ENCODE measurements at regions not wholly inside any gene's neighbourhood (a gene's known extent, or its start where the extent isn't known, plus 50 kb on each side); places are given as distances from the start of the nearest gene placed in this dataset.

DNA sequence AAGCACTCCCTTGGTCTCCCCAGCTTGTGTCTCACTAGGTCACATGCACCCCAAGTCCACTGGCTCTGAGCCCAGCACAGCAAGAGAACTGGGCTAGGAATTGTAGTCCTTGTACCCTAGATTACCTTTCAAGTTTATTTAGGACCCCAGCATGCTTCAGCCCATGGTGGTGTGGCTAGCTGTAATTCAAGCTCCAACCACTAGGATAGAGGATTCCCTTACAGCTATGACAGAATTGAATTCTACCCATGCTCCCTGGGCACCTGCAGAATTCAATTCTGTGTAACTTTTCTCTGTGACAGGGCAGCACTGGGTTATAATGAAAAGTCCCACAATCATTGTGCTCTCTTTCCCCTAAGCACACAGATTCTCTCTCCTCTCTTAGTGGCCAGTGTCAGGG lies 253.8 kb upstream of the DMD start:
- no peak for DNase-seq (ENCODE audit: low spot score)

DNA sequence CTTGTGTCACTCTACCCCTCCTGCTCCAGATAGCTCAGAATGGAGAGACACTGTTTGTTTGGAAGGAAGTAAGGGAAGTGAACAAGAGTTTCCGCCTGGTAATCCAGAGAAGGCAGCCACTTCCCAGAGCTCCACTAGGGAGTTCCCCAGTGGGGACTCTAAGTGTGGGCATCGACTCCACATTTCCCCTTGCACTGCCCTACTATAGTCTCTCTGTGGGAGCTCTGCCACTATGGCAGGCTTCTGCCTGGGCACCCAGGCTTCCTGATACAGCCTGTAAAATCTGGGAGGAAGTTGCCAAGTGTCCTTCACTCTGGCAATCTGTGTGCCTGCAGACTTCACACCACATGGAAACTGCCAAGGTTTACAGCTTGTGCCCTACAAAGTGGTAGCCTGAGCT lies 245.8 kb upstream of the DMD start:
- DNase-seq (ENCODE audit: low spot score), result no peak

DNA sequence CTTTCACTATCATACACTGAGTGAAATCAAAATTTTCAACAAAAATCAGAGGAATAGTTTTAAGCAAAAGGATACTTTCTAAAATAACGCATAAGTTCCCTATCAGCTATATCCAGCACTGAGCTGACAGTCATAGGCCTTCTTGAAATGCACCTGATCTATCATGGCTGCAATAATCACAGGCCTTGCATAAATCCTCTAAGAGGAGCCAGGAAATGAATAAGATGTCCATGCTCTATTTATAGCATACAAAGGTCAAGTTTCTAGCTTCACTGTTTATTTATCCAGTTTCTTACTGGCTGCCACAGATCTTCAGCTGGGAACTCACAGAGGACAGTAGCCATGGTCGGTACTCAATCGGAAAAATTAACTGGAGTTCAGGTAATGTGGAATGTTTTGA lies 235.9 kb upstream of the DMD start:
- DNase-seq (ENCODE audit: low spot score), result no peak

DNA sequence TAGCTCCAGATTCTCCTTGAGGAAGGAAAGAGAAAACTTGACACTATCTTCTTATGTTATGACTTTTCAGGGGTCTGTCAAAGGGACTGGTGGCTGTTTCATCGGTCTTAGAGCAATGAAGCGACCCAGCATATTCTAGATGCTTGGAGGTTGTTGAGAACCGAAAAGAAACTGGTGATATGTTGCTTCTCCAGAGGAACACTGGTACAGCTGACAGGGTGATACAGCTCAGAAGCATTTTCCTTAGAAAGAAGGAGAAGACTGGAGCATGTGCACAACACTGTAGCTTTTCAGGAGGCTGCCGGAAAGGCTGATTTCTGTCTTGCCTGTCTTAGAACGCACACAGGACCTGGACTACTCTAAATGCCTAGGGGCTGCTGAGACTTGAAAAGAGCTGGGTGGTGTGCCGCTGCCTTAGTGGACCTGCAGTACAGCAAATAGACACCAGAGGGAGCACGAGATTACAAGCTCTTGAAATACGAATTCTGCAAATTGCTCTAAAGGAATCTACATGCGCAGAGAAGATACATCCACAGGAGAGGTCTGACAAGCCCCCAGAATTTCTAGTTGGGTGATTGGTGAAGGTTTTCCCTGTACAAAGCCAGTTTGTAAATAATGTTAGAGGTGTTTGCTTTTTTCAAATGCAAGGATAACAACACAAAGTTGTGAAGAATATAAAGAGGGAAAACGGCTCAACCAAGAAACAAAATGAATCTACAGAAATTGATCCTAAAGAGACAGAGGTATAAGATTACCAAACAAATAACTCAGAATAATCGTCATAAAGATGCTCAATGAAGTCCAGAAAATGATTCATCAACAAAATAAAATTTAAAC lies 223.1 kb upstream of the DMD start:
- peak; percentile 22 for DNase-seq (ENCODE audit: low spot score)

DNA sequence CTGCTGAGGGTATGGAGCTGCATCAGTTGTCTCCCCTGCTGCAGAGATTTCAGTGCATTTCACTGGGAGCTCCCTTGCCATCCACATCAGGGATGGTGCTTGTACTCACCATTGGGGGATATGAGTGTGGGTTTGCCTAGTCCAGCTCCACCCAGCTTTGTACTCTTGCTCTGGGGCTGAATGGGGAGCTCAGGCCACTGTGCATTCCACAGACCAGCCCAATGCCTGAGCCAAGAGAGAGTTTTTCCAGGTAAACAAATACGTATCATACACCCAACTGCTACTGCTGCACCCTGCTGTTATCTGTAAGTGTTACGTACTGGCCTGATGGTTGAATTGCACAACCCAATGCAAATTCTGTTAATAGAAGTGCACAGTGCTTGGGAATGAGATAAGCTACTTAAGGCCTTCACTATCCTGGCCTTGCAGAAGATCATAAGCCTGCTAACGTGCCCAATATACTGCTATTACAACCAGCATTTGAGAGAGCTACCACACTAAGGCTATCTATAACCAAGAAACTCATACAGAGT lies 205.0 kb upstream of the DMD start:
- DNase-seq (ENCODE audit: low spot score), result no peak

DNA sequence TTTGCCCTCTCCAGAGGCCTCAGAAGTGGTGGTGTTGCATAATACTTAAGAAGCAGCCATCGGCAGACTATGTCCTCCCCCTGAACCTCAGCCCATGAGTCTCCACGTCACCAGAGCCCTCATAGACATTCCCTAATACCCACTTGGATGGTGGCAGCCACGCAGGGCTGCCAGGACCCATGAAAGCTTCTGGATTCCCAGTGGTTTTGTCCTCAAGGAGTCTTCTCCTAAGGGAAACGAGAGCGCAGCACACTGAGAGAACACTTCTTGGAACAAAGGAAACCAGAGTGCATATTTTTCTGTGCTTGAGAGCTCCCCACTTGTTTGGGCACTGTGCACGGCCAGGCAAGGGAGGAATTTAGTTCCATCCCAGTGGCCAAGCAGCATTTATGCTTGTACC lies 204.1 kb upstream of the DMD start:
- DNase-seq (ENCODE audit: low spot score), result no peak

DNA sequence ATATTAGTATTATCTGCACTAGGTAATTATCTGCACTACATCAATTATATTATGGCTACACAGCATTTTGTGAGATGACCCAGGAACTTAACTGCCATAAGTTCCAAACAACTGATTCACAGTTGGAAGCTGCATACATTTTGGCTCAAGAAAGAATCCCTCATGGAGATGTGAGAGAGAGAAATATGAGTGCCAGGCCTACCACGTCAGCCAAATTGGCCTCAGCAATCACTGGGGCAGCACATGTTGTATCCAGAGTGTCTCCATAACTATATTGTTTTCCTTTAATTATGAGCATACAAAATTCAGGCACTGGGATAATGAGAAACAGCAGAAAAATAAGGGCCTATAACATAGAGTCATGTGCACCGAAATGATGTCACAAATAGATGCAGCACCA lies 174.2 kb upstream of the DMD start:
- no peak for DNase-seq (ENCODE audit: low spot score)

DNA sequence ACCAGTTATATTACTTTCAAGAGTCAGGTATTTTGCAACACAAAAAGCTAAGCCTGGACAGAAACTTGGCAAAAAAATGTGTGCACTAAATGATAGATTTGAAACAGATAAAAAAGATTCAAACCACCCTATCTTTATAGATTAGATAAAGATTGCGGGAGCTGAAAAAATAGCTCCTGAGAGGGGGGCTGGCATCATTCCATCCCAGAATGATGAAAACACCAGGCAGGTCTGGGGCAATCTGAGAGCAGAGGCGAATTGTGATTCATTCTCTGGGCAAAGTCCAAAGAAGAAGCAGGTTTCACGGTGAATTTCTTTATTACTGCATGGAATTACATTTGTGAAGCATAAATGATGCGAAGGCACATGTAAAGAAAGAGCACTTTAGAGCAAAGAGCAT lies 168.5 kb upstream of the DMD start:
- DNase-seq (ENCODE audit: low spot score), result no peak

DNA sequence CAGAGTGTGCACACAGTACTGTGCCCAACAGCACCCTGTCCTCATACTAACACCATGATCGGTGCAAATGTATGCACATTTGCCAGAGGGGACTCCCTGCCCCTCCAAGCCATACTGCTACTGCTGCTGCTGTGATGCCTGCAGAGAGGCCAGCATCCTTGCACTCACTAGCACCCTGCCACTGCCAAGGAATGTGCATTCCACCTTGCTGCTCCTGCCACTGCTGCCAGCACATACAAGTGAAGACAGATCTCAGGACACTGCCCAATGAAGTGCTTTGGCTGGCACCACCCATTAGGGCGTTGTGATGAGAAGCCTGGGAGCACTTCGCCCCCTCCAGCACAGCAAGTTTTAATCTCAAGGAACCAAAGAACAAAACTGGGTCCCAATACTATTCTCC lies 146.3 kb upstream of the DMD start:
- no peak for DNase-seq (ENCODE audit: low spot score)

DNA sequence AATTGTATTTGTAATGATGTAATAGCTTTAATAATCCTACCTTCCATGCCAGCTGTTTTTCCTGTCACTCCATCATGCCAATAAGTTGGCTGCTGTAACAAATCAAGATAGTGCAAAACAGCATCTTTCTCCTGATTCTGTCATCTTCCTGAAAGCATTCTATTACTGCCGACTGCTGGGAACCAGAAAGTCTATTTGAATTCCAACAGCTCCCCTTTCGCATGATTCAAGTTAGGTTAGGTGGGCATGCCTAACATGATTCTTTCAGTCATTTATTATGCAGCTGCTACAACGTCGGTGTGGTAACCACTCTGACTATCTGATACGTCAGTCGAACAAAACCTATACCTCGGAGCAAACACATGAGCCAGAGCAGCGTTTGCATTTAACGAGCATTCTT lies 127.9 kb upstream of the DMD start:
- DNase-seq (ENCODE audit: low spot score), result no peak

DNA sequence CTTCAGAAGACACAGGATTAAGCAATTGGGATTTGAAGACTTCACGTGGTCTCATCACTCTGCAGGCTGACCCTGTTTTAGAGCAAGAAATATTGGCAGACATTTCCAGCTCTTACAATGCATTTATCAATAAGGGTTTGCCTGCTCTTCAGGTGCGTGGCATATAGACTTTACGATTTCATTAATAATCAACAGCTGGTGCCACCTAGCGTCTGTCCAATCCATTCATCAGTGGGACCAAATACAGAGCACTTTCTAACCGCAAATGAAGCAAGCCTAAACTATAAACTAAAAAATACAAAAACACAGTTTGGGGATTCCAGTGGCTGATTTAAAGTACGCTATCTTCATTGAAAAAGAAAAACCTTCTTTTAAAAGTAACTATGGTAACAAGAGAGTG lies 125.4 kb upstream of the DMD start:
- peak; percentile 30 for DNase-seq (ENCODE audit: low spot score)

DNA sequence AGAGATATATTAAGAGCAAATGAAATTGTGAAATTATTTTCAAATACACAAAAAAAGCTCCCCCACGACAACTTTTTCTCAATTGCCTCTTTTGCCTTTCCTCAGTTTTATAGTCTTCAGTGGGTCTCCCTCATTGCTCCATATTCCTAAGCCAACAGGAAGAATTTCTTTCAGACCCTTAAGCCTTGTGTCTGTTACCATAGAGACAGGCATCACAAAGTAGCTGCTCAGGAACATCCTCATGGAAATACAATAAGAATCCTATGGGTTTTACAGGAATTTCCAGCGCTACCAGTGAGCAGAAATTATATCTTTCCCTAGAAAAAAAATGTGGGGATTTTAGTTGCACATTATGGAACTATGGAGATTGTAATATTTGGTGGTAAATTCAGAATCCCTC lies 121.9 kb upstream of the DMD start:
- no peak for DNase-seq (ENCODE audit: low spot score)

DNA sequence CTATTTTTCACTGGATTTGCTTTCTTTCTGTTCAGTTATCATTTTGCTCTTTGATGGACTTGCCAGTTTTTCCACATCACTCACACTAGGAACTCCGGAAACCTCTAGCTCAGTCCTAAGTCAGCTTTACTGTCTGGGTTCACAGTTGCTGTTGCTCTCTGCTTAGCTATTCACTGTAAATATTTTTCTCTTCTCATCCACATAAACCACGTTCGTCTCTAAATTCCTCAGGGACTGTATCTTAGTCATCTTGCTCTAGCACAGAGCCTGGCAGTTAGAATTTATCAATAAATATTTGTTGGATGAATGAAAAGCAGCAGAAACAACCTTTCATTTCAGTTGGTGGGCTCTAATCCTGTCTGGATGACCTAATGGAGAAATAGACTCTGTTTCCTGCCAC lies 119.4 kb upstream of the DMD start:
- no peak for DNase-seq (ENCODE audit: low spot score)

DNA sequence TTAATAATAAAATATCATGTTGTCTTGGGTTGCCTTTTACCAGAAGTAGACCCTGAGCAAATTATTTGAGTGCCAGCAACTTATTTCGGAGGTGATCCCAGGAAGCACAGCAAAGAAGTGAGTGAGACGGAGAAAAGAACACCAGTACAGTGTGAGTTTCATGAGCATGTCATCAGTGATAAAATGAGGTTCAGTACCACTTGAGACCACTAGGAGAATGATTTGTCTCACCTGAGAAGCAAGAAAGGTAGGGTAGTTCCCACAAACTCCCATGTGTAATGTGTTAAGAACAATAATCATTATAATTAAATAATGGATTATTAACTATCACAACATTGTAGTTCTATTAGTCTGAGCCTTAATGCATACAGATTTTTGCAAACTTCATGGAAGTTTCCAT lies 112.8 kb upstream of the DMD start:
- no peak for DNase-seq (ENCODE audit: low spot score)

DNA sequence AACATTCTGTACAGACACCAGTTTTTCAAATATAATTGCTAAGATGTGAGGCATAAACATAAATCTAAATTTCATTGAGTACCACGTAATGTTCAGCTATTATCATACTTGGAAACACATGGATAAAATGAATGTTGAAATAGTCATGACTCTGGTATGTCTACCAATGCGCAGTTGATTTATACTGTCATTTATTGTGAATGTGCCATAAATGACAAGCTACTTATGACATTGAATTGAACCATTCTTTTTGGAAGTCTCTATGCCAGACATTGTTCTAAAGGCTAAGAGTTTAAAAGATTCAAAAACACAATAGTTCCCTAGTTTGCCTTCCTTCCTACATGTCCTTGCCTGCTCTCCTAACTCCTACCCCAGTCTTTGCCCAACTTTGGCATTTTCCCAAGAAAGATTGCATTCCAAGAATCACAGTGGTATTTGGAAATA lies 96.6 kb upstream of the DMD start:
- DNase-seq (ENCODE audit: low spot score), result no peak

DNA sequence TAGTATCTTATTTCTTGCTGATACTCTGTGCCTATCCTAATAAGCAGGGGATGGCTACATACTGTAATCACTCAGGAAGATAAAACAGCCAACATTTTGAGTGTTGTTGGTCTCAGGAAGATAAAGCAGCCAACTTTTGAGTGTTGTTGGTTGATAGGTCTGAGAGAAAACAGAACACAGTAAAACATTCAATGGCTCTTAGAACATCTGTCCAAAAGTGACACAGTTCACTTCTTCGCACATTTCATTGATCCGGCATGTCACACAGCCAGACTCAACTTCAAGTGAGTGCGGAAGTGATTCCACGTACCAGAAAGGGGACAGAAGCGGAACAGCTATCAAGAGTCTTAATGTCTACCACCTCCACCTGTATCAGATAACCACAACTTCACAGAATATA lies 87.3 kb upstream of the DMD start:
- DNase-seq (ENCODE audit: low spot score), result no peak

DNA sequence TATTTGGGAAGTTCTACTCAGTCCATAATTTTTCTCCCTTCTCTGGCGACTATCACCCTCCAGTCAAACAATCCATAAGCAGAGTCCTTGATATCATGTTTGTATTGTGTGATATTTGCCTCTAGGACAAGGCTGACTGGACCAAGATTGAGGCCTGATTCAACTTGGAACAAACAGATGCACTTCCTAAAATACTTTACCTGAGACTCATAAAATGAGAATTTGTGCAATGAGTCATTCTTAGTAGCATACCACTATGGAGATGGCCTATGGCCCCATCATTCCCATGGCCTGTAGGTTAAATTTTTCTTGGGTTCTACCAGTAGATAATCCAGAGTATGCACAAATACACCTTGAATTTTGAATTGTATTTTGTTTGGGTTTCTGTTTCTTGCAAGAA lies 74.2 kb upstream of the DMD start:
- no peak for DNase-seq (ENCODE audit: low spot score)

DNA sequence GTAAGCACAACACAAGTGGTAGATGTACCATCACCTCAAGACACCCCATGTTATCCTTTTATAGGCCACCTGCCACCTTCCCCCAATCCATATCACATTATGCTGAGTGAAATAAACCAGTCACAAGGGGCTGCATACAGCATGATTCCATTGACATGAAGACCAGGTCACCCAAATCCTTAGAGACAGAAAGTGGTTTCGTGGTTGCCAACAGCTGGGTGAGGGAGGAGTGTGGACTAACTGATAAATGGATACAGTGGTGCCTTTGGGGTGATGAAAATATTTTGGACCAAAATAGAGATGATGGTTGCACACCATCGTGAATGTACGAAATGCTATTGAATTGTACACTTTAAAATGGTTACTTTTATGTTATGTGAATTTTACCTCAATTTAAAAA lies 65.7 kb upstream of the DMD start:
- DNase-seq (ENCODE audit: low spot score), result no peak

DNA sequence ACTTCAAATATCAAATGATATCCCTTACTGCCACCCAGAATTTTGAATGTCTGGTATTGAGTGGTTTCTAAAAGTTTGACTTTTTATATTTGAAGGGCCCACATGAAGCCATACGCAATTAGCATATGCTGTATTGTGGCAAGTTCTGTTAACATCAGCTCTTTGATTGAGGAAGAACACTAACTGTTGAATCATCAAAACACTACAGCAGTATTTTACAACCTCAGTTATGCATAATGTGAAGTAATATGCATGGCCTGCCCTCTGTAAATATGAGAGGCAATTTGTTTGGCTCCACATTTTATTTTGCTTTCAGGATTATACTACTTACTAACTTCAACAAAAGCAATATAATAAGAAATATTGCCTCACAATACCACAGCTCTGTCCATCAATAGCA lies 62.2 kb upstream of the DMD start:
- no peak for DNase-seq (ENCODE audit: low spot score)

DNA sequence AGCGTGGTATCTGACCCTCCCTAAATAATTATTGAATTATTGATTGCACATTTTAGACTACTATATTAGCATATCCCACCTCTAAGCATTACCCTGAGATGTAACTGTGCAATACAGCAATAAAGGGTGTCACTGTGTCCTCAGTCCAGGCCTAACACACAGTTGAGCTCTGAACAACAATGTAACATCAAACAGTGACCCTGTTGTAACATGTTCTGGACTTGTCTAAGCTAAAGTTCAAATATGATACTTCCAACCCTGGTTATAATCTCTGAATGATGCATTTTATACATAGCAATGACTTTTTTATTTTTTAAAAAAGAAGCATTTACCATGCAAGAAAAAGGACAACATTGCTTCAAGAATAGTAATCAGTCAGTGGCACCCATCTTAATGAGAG lies 61.6 kb upstream of the DMD start:
- no peak for DNase-seq (ENCODE audit: low spot score)

Data from putamen (tissue), 1 donor.